SH-SY5Y (cell line): ENCODE measurements at regions not wholly inside any gene's neighbourhood (a gene's known extent, or its start where the extent isn't known, plus 50 kb on each side); places are given as distances from the start of the nearest gene placed in this dataset.

ENCODE experiments used
- GATA2 ChIP-seq: IDR thresholded peaks from 2 replicates; pipeline ENCODE4 v1.6.1; 2011; ENCODE audit warnings: mild to moderate bottlenecking, low read depth, low read length
- GATA3 ChIP-seq: IDR thresholded peaks from 2 replicates; pipeline ENCODE4 v1.6.1; 2011; ENCODE audit warnings: low read depth, mild to moderate bottlenecking, low read length, moderate library complexity

DNA sequence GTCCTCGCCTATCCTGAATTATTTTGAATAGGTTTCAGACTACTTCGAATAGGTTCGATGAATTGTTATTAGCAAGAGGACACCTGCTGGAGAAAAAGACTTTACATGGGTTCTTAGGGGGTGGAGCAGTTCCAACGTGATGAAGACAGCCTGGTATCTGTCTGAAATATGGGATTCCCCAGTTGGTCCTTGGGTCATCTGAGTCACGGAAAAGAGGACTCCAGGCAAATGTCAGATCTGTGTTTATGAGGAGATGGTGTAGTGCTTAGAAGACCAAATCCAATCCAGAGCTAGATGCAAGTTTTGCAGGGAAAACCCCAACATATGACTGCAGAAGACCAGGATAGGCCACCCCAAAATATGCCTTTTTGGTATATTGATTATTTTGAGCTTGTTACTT, 98.9 kb upstream of the IGSF10 start:
- TF ChIP-seq GATA2 = no peak
- TF ChIP-seq GATA3 = no peak
